ENCODE measurements at regions not wholly inside any gene's neighbourhood (a gene's known extent, or its start where the extent isn't known, plus 50 kb on each side); places are given as distances from the start of the nearest gene placed in this dataset.

GRCh38 chr16:85177448-85177846, 65.2 kb upstream of the CIBAR2 start:
- Histone ChIP-seq H3K4me3 (replicated peaks in 1 of 3; ENCODE audit: low read depth in 2 of 3, low read length in 3 of 3) (no peak overlapping the region), H3K9ac (ENCODE audit: insufficient read depth, low read length, poor library complexity, severe bottlenecking) (no peak overlapping the region), H2AFZ (ENCODE audit: insufficient read depth, low read depth, low read length, poor library complexity, severe bottlenecking) (no peak overlapping the region), H3K79me2 (ENCODE audit: insufficient read depth, low read length) (no peaks in the 10 kb centered on the region), H3K4me2 (replicated peaks; ENCODE audit: extremely low read depth, low read length, poor library complexity, severe bottlenecking) (no peak overlapping the region), H3K36me3 (replicated peaks in 1 of 2; ENCODE audit: control insufficient read depth in 1 of 2, insufficient read depth in 2 of 2, low read length in 2 of 2) (no peaks in the 10 kb centered on the region), H3K4me1 (ENCODE audit: control insufficient read depth in 1 of 2, insufficient read depth in 2 of 2, low read length in 2 of 2) (no peaks in the 10 kb centered on the region), H3K27ac (ENCODE audit: low read depth in 1 of 2, low read length in 2 of 2) (no peak overlapping the region), H3K27me3 (ENCODE audit: control insufficient read depth in 2 of 2, insufficient read depth in 2 of 2, low read length in 2 of 2) (peaks cover 2 to 34% of the 10 kb centered on the region in 2 donors), H3K9me3 (replicated peaks in 1 of 2; ENCODE audit: control insufficient read depth in 1 of 2, insufficient read depth in 1 of 2, low read length in 2 of 2) (no peaks in the 10 kb centered on the region), H4K20me1 (ENCODE audit: insufficient read depth, low read length) (no peaks in the 10 kb centered on the region)
- Mint-ChIP-seq H3K4me3 (no peak overlapping the region), H3K27ac (no peak overlapping the region), H3K27me3 (ENCODE audit: low read depth in 3 of 3) (peaks cover 35 to 40% (median 36%) of the 10 kb centered on the region in 3 donors), H3K9me3 (peaks cover 0 to 2% (median 0%) of the 10 kb centered on the region in 7 donors), H3K4me1 (peaks cover 3% of the 10 kb centered on the region), H3K36me3 (no peaks in the 10 kb centered on the region)
- TF ChIP-seq, protein P1, sequence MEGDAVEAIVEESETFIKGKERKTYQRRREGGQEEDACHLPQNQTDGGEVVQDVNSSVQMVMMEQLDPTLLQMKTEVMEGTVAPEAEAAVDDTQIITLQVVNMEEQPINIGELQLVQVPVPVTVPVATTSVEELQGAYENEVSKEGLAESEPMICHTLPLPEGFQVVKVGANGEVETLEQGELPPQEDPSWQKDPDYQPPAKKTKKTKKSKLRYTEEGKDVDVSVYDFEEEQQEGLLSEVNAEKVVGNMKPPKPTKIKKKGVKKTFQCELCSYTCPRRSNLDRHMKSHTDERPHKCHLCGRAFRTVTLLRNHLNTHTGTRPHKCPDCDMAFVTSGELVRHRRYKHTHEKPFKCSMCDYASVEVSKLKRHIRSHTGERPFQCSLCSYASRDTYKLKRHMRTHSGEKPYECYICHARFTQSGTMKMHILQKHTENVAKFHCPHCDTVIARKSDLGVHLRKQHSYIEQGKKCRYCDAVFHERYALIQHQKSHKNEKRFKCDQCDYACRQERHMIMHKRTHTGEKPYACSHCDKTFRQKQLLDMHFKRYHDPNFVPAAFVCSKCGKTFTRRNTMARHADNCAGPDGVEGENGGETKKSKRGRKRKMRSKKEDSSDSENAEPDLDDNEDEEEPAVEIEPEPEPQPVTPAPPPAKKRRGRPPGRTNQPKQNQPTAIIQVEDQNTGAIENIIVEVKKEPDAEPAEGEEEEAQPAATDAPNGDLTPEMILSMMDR (IDR thresholded peaks at IDR 0.05): no peak
- DNase-seq: no peak
- intact Hi-C loops (cut with micrococcal nuclease): no loop called here
- 79% methylated on average over 7 of the region's 10 CpGs for WGBS (ENCODE audit: insufficient coverage)

GRCh38 chr16:85178006-85178591, 65.8 kb upstream of the CIBAR2 start:
- intact Hi-C loops (cut with micrococcal nuclease): no loop called here
- H3K4me3 Mint-ChIP-seq: no peak overlapping the region
- Histone ChIP-seq H3K27me3 (ENCODE audit: control insufficient read depth in 2 of 2, insufficient read depth in 2 of 2, low read length in 2 of 2) (peaks cover 0 to 28% of the 10 kb centered on the region in 2 donors), H3K9ac (ENCODE audit: insufficient read depth, low read length, poor library complexity, severe bottlenecking) (no peak overlapping the region), H3K9me3 (replicated peaks in 1 of 2; ENCODE audit: control insufficient read depth in 1 of 2, insufficient read depth in 1 of 2, low read length in 2 of 2) (peaks cover 0 to 2% of the 10 kb centered on the region in 2 donors), H3K4me3 (replicated peaks in 1 of 3; ENCODE audit: low read depth in 2 of 3, low read length in 3 of 3) (no peak overlapping the region), H3K27ac (ENCODE audit: low read depth in 1 of 2, low read length in 2 of 2) (no peak overlapping the region), H2AFZ (ENCODE audit: insufficient read depth, low read depth, low read length, poor library complexity, severe bottlenecking) (no peak overlapping the region), H3K36me3 (replicated peaks in 1 of 2; ENCODE audit: control insufficient read depth in 1 of 2, insufficient read depth in 2 of 2, low read length in 2 of 2) (no peaks in the 10 kb centered on the region), H3K4me1 (ENCODE audit: control insufficient read depth in 1 of 2, insufficient read depth in 2 of 2, low read length in 2 of 2) (no peaks in the 10 kb centered on the region), H3K79me2 (ENCODE audit: insufficient read depth, low read length) (no peaks in the 10 kb centered on the region), H4K20me1 (ENCODE audit: insufficient read depth, low read length) (no peaks in the 10 kb centered on the region), H3K4me2 (replicated peaks; ENCODE audit: extremely low read depth, low read length, poor library complexity, severe bottlenecking) (no peak overlapping the region)
- peaks cover 0 to under 1% (median 0%) of the 10 kb centered on the region in 7 donors for H3K9me3 Mint-ChIP-seq
- H3K27me3 Mint-ChIP-seq (ENCODE audit: low read depth in 3 of 3): peaks cover 29 to 34% (median 30%) of the 10 kb centered on the region in 3 donors
- DNase-seq: no peak
- H3K27ac Mint-ChIP-seq: peak overlapping the region in 1 of 7 donors; percentile 47
- H3K4me1 Mint-ChIP-seq: peaks cover 3% of the 10 kb centered on the region
- TF ChIP-seq, protein P1 (IDR thresholded peaks at IDR 0.05): no peak
- 96% methylated on average over 11 of the region's 14 CpGs for WGBS (ENCODE audit: insufficient coverage)
- no peaks in the 10 kb centered on the region for H3K36me3 Mint-ChIP-seq

All from CD14-positive monocyte (primary cell).